Hematopoietic multipotent progenitor cell treated with erythropoietin and hydrocortisone succinate and interleukin-3 and kit ligand, for 4 days (in vitro differentiated cells): ENCODE measurements at regions not wholly inside any gene's neighbourhood (a gene's known extent, or its start where the extent isn't known, plus 50 kb on each side); places are given as distances from the start of the nearest gene placed in this dataset.
"Not testable (repeated sequence)": the region's sequence is repeated elsewhere in the genome, so short reads cannot be mapped to it uniquely, and the experiment has no call there.

ENCODE experiments used
- DNase-seq: peaks from one replicate; pipeline ENCODE4 v3.0.0-alpha.2; 2015

DNA sequence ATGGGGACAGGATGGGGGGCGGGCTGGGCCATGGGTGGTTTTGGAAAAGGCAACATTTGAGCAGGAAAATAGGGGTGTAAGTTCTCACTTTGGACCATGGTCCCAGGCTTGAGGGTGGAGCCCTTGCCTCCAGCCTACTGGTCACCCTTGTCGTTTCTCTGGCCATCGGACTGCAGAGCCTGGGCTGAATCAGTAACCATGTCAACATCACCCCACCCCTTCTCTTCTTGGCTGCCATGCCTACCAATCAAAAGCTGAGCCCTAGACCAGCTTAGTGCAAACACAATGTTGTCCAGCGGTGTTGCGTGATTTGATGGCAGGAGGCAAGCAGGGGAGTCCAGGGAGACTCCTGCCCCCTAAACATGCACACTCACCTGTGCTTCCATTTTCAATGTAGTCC lies 231.0 kb upstream of the KAZN start:
- no peak for DNase-seq

DNA sequence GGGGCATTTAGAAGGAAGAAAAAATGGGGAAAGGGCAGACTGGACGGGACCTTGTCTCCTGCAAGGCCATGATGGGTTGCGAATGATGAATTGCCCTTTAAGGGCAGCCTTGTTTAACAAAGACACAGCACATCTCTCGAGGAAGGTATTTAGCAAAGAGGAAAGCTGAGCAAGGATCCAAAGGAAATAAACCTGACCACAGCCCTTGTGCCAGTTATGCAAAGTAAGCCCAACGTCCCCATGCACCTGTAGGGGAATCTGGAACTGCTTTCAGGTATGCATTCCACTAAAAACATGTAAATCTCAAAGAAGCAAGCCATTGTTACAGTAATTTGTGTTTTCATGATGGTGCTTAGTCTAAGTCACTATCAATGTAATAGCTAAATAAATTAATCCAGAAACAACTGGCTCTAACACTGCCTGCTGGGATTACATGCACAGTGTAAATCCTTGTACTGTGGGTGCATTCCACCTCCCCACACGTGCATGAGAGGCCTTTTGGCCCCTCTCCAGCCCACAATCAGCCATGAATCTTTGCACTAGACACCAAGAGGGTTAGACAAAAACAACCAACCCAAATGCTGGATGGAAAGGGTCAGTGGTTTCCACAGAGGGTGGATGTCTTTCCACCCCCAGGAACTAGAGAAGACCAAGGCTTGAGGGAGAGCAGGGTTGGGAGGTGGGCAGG lies 228.8 kb upstream of the KAZN start:
- no peak for DNase-seq

DNA sequence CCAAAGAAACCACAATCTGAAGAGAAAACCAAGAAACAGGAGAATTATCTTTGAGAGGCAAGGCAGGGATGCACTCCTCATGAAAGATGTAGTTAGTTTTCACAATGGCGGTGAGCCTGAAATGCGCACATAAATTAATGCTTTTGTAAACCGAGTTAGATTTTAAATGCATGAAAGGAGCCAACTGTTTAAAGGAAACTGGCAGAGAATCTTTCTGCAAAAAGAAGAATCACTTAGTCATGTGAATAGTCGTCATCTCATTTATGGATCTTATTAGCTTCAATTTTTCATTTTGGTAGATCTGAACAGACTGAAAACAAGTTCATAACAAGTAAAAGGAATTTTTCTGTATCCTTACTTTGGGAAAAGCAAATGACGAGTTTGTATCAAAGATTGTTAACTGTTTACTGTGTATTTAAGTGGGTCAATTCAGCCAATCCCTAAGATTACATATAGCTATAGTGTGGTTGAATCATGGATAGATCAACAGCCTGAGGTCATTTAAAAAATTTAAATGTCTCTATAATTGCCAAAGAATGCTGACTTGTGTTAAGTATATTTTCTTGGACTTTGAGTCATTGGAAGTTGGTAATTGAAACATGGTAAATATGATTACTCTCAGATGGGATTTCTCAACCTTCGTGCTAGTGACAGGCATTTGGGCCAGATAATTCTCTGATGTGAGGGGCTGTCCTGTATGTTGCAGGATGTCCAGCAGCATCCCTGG lies 226.6 kb upstream of the KAZN start:
- DNase-seq = no peak

- no peak for DNase-seq
Observed at GRCh38 chr1:14372526-14372925, 226.0 kb upstream of the KAZN start.

DNA sequence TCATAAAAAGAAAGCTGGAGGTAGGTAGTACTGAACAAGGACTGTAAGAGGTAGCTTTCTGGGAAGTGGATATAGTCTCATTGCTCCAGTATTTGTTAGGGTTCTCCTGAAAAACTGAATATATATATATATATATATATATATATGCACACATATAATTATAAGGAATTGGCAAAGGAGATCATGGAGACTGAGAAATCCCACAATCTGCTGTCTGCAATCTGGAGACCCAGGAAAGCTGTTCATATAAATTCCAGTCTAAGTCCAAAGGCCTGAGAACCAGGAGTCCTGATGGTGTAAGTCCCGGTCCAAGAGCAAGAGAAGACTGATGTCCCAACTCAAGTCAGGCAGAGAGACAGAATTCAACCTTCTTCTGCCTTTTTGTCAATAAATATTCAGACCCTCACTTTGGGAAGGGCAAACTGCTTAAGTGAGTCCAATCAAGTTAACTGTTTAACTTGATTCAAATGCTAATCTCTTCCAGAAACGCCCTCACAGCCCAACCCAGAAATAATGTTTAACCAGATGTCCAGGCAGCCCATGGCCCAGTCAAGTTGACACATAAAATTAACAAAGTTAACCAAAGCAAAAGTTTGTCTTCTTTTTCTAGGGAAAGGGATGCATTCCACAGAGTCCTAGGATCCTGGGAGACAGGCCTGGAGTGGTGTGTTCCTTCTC lies 225.3 kb upstream of the KAZN start:
- DNase-seq = no peak

DNA sequence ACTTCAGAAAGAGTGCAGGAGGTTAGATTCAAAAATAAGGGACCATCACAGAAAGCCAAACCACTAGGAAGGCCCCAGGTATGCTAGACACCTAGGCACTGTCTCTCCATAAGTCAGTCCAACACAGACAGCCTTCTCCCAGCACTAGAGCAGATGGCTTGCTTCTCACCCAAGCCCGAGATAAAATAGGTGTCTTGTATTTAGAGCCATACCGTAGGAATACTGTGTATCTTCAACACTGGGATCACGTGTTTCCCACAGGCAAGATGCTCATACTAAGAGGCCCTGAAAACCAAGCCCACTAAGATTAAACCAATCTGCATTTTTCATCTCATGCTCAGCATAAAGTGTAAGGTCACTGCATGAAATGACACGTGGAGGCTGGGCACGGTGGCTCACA lies 223.3 kb upstream of the KAZN start:
- DNase-seq = no peak

DNA sequence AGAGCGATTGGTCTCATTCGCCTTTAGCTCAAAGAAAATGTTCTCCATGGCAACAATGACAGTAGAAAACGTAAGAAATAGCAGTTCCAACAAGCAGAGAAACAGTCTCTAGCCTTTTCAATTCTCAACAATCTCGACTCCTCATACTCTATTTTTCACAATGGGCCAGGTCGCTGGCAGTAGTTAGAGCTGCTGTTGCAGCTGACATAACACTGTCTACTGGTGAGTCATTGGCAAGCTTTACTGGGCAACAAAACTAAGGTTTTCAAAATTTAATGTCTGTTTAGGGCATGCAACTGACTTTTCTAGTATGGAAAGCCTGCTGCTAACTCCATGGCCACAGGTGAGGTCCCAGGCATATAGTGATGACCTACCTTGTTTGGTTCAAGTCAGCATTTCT lies 221.1 kb upstream of the KAZN start:
- no peak for DNase-seq

- no peak for DNase-seq
Observed at GRCh38 chr1:14380408-14380807, 218.1 kb upstream of the KAZN start.

GRCh38 chr1:14390816-14391215 lies 207.7 kb upstream of the KAZN start:
- DNase-seq = peak; percentile 5

DNA sequence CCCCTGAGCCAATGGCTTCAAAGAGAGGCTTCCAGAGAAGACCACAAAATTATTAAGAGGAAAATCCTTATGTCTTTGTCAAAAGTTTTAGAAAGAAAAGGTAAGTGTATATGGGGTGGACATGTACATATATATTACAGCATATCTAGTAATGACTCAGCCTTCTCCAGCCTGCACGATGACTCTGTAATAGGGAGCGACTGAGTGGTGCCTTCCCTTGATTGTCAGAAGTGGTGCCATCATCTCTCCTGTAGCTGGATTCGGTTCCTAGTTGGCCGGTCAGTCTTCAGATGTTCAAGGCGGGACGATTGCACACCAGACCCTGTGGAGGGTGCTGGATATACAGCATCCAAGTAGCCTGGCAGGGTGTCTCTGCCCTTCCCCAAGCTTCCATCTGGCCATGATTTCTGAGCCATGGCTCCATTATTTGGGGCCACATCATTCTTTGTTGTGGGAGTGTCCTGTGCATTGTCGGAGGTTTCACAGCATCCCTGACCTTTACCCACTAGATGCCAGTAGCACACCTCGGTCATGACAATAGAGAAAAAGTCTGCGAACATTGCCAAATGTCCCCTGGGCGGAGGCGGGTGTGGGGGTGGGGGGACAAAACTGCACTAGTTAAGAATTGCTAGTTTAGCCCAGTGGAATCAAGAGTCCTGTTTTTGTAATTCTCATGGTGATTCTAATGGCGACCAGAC lies 206.2 kb upstream of the KAZN start:
- no peak for DNase-seq

- DNase-seq = no peak
Observed at GRCh38 chr1:14392859-14393365, 205.6 kb upstream of the KAZN start.

DNA sequence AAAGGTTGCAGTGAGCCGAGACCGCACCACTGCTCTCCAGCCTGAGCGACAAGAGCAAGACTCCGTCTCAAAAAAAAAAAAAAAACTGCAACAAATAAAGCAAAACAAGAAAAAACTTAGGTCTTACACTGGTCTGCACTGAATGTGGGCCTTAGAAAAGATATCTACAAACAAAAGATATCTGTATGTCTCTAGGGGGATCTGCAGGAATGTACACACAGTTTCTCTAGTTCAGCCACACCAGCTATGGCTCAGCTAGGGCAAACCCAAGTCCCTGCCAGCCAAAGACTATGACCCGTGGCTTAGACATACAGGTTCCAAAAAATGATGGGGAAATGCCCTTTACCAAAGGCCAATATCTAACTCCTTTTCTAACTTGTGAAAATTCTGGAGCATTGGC lies 202.4 kb upstream of the KAZN start:
- no peak for DNase-seq

DNA sequence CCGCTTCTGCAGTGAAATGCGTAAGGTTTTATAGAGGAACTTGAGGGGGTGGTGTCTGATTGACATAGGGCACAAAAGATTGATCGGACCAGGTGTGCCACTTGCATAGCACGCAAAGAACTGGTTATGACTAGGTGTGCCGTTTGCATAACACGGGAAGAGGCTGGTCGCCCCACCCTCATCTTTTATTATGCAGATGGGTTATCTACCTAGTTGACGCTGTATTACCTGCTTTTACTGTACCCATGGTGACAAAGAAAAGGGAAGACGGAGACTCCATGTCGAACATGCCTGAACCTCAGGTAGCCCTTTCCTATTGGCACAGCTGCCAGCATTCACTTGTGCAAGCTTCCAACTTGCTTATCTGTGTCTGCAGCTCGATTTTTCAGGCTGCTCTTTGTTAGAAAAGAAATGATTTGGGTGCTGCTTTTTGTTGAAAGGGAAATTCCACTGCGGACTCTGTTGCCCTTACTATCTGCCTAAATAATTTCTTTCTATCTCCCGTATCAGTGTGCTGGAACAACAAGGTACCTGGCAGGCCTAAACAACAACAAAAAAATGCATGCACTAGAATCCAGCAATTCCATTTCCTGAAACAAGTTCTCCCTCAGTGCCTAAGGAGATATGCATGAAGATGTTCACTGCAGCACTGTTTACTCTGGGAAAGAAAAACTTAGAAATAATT lies 194.4 kb upstream of the KAZN start:
- DNase-seq = no peak

DNA sequence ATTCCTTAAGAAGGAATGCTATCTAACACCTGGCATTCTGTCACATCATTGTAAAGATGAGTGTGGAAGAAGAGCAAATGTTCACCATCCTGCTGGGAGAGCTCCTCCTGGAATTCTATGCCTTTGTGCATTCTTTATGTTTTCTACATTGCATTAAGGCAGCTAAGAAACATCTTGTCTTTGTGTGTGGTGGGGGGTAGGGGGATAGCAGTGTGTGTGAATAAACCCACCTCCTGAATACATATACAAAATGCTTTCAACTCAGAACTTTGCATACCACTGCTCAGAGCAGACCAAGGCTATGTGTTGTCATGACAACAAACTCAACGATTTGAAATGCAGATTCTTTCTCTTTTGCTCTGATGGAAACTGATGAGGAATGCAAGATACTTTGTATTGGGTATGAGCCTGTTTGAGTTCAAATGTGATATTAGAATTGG lies 193.6 kb upstream of the KAZN start:
- no peak for DNase-seq

DNA sequence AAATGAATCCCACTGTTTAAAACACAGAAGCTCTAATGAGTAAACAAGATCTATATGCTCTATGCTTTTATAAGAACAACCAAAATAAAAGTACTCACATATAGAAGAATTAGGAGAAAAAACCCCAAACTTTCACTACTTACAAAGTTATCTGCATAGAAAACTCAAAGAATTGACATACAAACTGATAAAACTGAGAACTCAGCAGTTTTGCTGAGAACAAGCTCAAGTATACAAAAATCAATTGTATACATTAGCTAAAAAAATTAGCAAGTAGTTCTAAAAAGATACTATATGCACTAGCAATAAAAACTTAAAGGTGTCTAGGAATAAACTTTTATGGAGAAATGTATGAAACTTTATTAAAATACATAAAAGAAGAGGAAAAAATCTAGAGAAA lies 186.2 kb upstream of the KAZN start:
- no peak for DNase-seq

DNA sequence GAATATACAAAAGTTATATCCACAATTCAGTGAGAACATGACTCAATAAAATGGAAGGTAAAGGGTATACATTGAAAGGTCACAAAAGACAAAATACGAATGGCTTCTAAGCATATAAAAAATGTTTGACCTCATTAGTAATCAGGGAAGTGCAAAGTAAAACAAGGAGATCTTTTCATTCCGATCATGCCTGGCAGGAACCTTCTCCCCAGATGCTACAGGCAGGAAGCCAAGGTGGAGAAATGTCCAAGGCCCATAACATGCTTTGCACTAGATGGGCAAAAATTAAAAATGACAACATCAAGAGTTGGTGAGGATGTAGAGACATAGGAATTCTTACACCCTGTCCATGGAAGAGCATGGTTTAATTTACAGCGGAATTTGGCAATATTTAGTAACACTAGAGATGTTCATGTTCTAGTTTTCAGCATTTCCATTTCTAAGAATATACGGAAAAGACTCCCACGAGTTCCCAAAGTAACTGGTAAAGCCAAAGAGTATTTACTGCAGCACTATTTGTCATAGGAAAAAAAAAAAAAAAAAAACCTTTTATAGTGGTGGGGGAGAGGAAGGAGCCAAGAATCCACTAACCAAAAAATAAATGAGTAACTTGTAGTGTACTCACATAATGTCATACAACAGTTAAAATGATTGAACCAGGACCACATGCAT lies 184.5 kb upstream of the KAZN start:
- DNase-seq = no peak

DNA sequence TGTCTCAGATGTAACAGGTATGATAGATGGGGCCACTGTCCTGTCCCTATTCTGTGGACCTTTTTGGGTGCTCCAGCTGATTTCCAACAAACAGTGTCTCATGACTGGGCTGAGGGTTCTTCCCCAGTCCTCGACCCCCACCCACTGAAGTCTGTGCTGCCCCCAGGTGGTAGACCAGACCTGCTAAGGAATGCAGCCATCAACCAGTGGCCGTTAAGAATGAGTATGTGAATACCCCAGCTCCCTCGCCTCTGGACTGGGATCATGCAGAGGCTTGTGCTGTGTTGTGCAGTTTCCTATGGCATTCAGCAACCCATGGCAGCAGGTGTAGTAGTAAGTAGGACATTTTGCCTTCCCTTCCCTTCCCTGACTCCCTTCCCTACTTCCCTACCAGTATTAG lies 183.1 kb upstream of the KAZN start:
- peak; percentile 13 for DNase-seq

GRCh38 chr1:14419778-14420218 lies 178.7 kb upstream of the KAZN start:
- not testable (repeated sequence) for DNase-seq

DNA sequence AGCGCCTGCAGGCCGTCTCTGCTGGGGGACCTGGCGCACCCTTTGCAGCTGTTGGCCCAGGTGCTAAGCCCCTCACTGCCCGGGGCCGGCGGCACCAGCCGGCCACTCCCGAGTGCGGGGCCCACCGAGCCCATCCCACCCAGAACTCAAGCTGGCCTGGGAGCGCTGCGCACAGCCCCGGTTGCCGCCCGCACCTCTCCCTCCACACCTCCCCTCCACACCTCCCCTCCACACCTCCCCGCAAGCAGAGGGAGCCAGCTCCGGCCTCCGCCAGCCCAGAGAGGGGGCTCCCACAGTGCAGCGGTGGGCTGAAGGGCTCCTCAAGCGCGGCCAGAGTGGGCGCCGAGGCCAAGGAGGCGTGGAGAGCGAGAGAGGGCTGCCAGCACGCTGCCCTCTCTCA lies 177.8 kb upstream of the KAZN start:
- no peak for DNase-seq

DNA sequence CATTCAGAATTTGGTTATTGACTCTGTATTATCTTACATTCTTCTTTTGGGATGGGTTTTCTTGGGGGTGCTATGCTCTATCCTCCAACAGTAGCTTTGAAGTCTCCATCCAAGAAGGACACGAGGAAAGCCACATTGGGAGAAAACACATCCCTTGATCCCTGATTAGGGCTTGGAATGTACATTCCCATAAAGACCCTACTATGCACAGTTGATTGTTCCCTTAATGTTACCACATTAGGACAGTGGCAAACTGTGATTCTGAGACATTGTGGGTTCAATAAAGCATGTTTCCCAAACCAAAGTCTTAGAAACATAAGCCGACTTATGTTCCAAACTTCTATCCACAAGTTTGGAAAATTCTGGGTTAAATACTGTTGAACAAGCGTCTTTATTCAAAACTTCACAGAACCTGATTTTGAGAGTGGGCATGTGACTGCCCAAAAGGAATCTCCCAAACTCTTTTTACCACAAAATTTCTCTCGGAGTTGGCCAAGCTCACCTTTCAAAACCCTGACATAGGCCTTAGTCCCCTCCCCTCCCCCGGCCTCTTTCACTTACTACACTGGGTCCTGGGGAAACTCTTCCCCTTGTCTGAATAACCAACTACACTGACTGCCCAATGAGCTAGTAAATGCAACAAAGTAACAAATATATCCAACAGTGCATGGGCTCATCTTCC lies 177.0 kb upstream of the KAZN start:
- no peak for DNase-seq

DNA sequence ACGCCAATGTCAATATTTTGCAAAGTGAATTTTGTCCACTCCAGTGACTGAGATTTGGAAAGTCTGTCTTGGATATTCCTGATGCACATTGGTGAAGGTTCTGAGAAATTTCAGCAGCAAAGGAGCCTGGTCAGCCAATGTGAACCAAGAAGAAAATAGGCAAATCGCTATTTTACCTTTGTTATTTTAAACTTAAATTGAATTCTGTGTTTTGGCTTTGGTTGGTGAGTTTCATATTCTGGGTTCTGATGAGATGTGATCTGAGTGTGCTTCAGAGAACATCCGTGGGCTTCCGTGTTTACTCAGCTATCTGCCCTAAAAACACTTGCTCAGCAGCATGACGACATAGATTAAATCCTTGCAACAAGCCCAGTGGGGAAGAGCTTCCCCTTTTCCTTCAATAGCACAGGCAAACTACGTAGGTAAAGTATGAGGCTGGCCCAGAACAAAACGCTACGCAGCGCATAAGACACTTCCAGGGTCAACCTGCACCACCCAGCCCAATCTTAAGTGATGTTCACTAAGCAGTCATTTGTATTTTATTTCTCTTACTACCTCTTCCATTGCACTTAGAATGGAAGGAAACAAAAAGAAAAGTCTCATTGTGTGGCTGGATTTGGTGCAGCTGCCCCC lies 176.4 kb upstream of the KAZN start:
- DNase-seq = no peak
